Gastroesophageal sphincter (tissue), 3 donors: ENCODE measurements at regions not wholly inside any gene's neighbourhood (a gene's known extent, or its start where the extent isn't known, plus 50 kb on each side); places are given as distances from the start of the nearest gene placed in this dataset.

ENCODE experiments used
- CTCF ChIP-seq, 4 experiments: fragments of 200-600 bp in 2 of 4; fragments of 450-650 bp in 2 of 4; sonication (generic) in 1 of 4; IDR thresholded peaks; one replicate each; pipeline ENCODE4 v1.5.1; 2017 to 2019; ENCODE audit warnings: antibody characterized with exemption in 4 of 4, mild to moderate bottlenecking in 2 of 4, moderate library complexity in 2 of 4
- POLR2A ChIP-seq, 2 donors: fragments of 450-650 bp; IDR thresholded peaks; one replicate each; pipeline ENCODE4 v1.6.1; 2017; ENCODE audit warnings: antibody characterized with exemption in 2 of 2, mild to moderate bottlenecking in 2 of 2, moderate library complexity in 1 of 2
- POLR2AphosphoS5 ChIP-seq: sonication (generic); formaldehyde crosslinking; IDR thresholded peaks from one replicate; pipeline ENCODE4 v1.6.1; 2017; ENCODE audit warnings: antibody characterized with exemption

- TF ChIP-seq CTCF (IDR thresholded peaks at IDR 0.05) (no peak), POLR2A (IDR thresholded peaks at IDR 0.05) (no peak), POLR2AphosphoS5 (no peak)
These were observed 192.5 kb upstream of the SEMA3C start for GRCh38 chr7:81111358-81111757.
